ENCODE measurements at regions not wholly inside any gene's neighbourhood (a gene's known extent, or its start where the extent isn't known, plus 50 kb on each side); places are given as distances from the start of the nearest gene placed in this dataset.

DNA sequence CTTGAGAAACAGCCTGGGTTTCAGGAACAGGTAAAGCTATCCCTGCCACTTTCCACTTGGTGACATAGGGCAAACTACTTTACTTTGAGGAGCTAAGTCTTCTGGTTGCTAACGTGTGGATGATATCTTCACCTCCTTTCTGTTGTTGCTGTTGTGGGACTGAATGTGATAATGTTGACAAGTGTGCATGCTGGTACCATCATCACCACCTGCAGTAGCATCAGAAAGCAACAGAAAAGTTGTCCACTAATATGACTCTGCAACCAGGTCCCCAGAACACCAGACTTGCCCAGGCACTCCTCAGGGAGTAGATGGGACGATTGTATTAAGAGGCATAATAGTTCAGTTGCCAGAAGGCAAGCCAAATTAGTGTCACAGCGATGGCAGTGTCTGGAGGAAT lies 203.2 kb upstream of the MCTP2 start:
- no peak for DNase-seq (ENCODE audit: extremely low read depth in 1 of 11, low read depth in 9 of 11, low spot score in 4 of 11)

- no peak for DNase-seq (ENCODE audit: extremely low read depth in 1 of 11, low read depth in 9 of 11, low spot score in 4 of 11)
These were observed 203.8 kb upstream of the MCTP2 start for GRCh38 chr15:94027581-94027980.

GRCh38 chr15:94026458-94027304 lies 204.7 kb upstream of the MCTP2 start:
- DNase-seq (ENCODE audit: extremely low read depth in 1 of 11, low read depth in 9 of 11, low spot score in 4 of 11) = no peak

GRCh38 chr15:94023531-94023930 lies 207.8 kb upstream of the MCTP2 start:
- DNase-seq (ENCODE audit: extremely low read depth in 1 of 11, low read depth in 9 of 11, low spot score in 4 of 11) = no peak

DNA sequence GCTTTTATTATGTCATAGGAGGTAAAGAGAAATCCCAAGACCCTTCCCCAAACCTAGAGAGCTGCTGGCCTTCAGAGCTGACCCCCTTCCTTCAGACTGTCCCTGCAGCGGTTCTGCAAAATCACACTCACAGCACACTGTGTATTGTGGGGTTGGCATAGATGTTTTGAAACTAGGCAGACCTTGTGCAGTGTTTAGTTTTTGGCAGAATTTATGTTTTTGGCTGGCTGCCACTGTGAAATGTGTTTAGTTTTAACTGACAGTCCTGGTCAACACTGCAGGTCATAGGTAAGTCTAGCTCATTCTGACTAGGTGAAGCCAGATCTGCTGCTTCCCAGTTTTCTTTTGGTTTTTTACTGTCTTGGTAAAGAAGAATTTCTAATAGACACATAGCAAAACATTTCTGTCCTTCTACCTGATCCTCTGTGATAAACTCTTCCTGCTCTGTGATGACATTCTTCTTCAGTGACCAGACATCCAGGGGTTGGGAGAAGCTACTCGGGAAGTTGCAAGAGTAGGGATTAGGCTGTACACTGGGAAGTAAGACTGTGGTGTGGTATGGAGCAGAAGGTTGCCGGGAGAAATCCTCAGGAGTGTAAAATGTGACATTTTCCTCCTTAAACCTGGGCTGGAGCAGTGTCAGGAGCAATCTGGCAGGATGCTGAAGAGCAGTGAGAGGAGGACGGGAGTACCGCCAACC lies 209.6 kb upstream of the MCTP2 start:
- DNase-seq (ENCODE audit: extremely low read depth in 1 of 11, low read depth in 9 of 11, low spot score in 4 of 11) = no peak

DNA sequence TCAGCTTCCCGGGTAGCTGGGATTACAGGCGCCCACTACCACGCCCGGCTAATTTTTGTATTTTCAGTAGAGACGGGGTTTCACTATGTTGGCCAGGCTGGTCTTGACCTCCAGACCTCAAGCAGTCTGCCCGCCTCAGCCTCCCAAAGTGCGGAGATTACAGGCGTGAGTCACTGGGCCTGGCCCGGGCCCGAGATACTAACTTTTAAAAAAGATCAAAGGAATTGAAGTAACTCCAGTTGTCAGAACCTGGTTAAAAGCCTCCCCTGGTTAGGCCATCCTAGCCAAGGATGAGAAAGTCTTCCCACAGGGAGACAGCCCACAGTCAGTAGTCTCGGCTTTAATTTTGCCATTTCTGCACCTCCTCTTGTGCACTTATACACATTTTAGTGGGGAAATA lies 212.3 kb upstream of the MCTP2 start:
- DNase-seq (ENCODE audit: extremely low read depth in 1 of 11, low read depth in 9 of 11, low spot score in 4 of 11) = no peak

GRCh38 chr15:94015324-94015723 lies 216.0 kb upstream of the MCTP2 start:
- DNase-seq (ENCODE audit: extremely low read depth in 1 of 11, low read depth in 9 of 11, low spot score in 4 of 11) = no peak

DNA sequence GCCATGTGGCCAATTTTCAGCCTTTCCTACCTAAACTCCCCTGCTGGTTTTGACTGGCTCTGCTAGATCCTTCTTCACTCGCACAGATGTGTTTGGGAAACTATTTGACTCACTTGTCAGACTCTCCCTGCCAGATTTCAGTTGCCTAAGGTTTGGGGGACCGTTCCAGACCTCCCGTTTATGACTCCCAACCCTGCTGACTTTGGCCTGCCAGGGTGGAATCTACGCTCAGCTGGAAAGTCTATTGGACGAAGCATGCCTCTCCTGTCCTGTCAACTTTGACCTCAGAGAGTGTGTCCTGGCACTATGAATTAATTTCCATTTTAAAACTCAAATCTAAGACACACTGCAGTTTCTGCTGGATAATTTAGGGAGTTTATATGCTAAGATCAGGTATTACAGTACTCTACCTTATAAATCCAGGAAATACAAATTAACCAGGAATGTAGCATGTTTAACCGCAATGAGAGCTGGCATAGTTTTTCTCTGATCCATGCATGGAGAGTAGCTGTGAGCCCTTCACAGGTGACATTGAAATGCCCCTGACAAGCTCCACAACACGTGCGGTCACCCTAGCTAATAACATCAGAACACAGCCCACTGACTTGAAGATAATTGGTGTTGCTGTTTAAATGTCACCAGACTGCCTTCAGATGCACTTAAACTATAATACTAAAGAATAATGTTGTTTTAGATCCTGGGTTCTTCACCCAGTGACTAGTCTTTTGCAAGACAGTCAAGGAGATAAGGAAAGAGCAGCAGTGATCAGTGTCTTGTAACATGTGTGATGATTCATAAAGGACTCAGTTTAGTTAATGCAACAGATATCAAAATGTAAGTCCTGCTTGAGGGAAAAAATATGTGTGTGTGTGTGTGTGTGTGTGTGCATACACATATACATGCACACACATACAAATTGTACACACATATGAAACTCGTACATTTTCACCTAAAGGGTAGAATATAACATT lies 223.0 kb upstream of the MCTP2 start:
- DNase-seq (ENCODE audit: extremely low read depth in 1 of 11, low read depth in 9 of 11, low spot score in 4 of 11) = no peak

GRCh38 chr15:94004697-94005096 lies 226.7 kb upstream of the MCTP2 start:
- no peak for DNase-seq (ENCODE audit: extremely low read depth in 1 of 11, low read depth in 9 of 11, low spot score in 4 of 11)

DNA sequence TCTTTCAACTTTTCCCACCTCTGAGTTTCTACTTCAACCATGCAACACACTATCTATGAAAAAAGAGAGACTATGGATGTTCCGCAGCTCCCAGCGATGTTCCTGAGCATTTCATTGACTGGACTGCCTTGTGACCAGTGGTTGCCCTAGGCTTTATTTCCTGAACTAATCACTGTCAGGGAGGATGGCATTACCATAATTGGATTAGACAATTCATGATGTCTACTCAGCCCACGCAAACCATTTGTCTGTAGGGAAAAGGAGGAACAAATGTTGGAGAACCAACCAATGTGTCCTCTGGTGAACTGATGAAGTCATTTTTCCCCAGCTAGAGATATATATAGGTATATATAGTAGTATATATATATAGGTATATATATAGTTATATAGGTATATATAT lies 229.3 kb upstream of the MCTP2 start:
- DNase-seq (ENCODE audit: extremely low read depth in 1 of 11, low read depth in 9 of 11, low spot score in 4 of 11) = no peak

GRCh38 chr15:94001255-94001801 lies 230.0 kb upstream of the MCTP2 start:
- no peak for DNase-seq (ENCODE audit: extremely low read depth in 1 of 11, low read depth in 9 of 11, low spot score in 4 of 11)

DNA sequence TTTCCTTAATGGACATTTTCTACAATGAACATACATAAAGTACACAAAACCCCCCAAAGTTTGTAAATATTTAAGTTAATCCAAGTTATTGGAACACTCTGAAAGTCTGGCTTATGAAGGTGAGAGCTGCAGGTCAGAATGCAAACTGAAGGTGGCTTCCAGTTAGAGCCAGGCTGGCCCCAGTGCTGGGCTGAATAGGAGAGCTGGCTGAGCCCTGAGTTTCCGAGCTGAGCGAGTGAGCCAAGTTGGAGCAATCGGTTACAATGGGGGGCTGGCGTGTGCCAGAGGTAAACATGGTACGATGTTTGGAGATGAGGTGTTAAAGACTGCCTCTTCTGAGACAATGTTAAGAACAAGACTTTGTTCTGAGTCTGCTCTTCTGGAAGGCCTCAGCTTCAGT lies 230.8 kb upstream of the MCTP2 start:
- DNase-seq (ENCODE audit: extremely low read depth in 1 of 11, low read depth in 9 of 11, low spot score in 4 of 11) = no peak

- DNase-seq (ENCODE audit: extremely low read depth in 1 of 11, low read depth in 9 of 11, low spot score in 4 of 11) = no peak
These were observed 234.2 kb upstream of the MCTP2 start for GRCh38 chr15:93997071-93997658.

GRCh38 chr15:93989440-93989998 lies 241.8 kb upstream of the MCTP2 start:
- no peak for DNase-seq (ENCODE audit: extremely low read depth in 1 of 11, low read depth in 9 of 11, low spot score in 4 of 11)

DNA sequence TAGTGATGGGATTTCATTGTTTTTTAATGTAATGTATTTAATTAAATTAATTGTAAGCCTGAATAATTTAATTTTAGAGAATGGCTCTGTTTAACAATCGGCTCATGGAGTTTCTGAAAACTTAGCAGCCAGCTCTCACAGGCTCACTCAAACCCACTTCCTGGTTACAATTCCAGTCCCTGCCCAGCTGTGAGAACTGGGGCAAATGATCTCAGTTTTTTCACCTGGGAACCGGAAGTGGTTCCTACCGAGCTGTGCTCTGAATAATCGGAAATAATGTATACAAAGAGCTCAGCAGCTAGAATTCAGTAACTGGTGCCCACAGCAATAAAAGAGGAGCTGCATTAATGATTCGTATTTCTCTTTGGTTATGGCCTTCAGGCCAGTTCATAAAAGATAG lies 244.3 kb upstream of the MCTP2 start:
- DNase-seq (ENCODE audit: extremely low read depth in 1 of 11, low read depth in 9 of 11, low spot score in 4 of 11) = no peak

- DNase-seq (ENCODE audit: extremely low read depth in 1 of 11, low read depth in 9 of 11, low spot score in 4 of 11) = no peak
These were observed 244.9 kb upstream of the MCTP2 start for GRCh38 chr15:93986400-93986984.

DNA sequence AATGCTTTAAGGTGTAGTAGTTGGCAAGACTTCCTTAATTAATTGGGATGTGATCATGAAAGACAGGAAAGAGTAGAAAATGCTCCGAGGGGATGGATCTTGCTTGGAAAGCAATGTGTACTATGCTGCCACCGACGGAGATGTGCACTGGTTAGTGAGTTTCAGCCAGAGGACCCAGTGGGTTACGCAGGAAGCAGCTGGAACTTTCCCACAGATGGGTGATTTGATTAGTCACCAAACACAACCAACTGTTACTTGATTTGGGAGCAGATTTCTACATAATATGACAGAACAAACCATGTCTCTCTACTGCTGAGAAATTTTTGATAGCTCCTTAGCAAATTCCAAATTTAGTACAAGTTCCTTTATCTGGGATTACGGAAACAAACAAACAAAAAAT lies 245.4 kb upstream of the MCTP2 start:
- no peak for DNase-seq (ENCODE audit: extremely low read depth in 1 of 11, low read depth in 9 of 11, low spot score in 4 of 11)

DNA sequence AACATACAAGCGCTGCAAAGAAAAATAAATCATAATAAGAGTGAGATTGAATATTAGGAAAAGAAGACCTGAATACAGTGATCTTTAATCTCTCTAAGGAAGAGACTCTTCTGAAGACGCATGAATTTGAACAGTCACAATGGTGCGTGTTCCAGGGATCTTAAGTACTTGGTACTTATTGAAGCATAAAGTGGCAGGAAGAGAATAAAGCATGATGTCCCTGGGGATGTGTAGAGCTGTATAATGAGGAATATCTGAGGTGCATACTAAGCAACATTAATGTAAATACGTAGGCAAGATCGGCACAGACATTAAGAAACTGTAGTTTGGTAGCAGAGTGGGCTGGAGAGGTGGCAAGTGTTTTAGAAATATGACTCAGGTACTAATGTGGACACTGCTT lies 246.2 kb upstream of the MCTP2 start:
- DNase-seq (ENCODE audit: extremely low read depth in 1 of 11, low read depth in 9 of 11, low spot score in 4 of 11) = no peak

Data from renal cortex interstitium (tissue), 11 donors.